ENCODE measurements at regions not wholly inside any gene's neighbourhood (a gene's known extent, or its start where the extent isn't known, plus 50 kb on each side); places are given as distances from the start of the nearest gene placed in this dataset.

DNA sequence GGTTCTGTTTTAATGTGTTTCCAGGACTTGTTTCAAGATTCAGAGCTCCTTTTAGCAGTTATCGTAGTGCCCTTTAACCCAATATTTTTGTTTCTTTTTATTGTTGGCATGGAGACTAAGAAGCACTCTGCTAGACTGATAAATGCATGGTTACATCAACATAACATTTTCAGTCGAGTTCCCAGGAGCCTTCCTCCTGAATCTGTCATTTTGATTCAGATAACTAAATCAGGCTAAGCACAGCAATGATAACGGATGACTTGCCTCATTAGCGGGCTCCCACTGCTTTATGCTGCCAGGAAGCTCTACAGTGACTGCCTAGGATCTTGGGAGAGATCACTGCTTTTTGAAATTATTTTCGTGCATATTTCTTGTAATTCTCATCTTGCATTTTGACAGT is 772.8 kb upstream of the GJE1 start:
- DNase-seq = no peak

- DNase-seq = no peak
Observed at GRCh38 chr6:141354191-141354955, 778.4 kb upstream of the GJE1 start.

GRCh38 chr6:141351721-141352120 is 781.0 kb upstream of the GJE1 start:
- DNase-seq = no peak

DNA sequence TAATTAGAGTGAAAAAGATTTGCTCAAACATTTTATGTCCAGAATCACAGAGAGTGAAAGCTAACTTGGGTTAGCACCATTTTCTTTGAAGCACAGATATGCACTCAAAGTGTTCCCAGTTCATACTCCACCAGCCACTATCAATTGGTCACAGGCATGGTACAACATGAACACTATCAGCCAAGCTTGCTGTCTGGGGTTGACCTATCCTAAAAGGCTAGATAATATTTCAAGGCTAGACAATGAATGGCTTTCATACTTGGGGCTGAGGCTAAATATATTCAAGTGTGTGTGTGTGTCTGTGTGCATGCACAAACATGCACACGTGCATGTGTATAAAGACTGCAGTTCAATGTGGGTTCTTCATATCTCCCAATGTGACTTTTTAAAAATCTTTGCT is 783.0 kb upstream of the GJE1 start:
- DNase-seq = no peak

DNA sequence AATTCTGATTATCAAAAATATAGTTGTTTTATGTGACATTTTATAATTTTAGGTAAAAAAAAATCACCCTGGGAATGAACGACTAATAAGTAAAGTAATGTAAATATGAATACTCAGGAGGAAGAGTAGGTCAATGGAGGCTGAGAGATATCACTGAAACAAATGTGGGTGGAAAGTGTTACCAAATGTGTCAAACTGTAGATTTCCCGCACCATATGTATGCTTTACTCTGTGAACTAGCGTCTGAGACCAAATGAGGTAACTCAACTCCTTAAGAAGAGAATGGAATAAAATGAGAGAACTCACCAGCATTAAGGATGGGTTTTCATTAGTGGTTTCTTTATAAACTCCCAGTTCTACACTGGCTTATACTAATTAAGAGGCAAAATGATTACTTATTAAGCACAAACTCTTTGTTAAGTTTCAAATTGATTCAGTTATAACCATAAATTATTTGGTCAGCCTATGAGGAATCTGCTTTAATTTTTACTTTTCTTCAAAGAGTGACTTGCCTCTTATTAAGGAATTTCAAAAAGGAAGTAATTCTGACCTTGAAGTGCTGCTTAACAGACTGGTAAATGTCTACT is 784.7 kb upstream of the GJE1 start:
- DNase-seq = no peak

- DNase-seq = no peak
Observed at GRCh38 chr6:141347086-141347485, 785.6 kb upstream of the GJE1 start.

GRCh38 chr6:141346535-141346934 is 786.2 kb upstream of the GJE1 start:
- DNase-seq = no peak

DNA sequence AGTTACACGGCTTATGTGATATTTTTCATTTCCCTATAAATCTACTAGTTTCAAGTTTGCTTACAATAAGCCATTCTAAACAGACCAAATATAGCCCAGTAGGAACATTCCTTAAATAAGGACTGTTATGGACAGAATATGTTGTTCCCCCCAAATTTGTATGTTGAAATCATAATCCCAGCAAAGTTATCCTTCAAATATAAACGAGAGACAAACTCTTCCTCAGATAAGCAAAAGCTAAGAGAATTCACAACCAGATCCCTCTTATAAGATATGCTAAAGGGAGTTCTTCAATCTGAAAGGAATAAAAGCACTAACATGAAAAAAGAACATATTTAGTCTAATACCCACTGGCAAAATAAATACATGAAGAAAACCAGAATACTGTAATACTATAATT is 795.5 kb upstream of the GJE1 start:
- DNase-seq = no peak

GRCh38 chr6:141335477-141336273 is 797.0 kb upstream of the GJE1 start:
- DNase-seq = no peak

GRCh38 chr6:141326925-141327324 is 805.8 kb upstream of the GJE1 start:
- no peak for DNase-seq

DNA sequence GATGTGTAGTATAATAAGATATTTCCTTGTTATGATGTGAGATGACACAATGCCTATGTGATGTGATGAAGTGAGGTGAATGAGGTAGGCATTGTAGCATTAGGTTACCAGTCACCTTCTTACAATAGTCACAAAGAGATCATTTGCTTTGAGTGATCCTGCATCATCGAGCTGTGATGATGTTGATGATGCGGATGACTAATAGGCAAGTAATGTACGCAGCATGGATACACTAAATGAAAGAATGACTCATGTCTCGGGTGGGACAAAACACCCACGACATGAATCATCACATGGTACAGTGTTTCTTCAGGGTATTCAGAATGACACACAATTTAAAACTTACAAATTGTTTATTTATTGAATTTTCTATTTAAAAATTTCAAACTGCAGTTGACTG is 806.3 kb upstream of the GJE1 start:
- DNase-seq = peak; percentile 28 to 64

GRCh38 chr6:141321493-141322347 is 811.0 kb upstream of the GJE1 start:
- no peak for DNase-seq

DNA sequence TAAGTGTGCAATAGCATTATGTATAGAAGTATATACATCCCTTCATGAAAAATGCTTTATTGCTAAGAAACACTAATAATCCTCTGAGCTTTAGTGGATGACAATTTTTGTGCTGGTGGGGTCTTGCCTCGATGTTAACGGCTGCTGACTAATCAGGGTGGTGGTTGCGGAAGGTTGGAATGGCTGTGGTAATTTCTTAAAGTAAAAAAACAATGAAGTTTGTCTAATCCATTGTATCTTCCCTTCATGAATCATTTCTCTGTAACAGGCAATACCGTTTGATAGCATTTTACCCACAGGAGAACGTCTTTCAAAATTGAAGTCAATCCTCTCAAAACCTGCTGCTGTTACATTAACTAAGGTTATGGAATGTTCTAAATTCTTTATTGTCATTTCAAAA is 816.5 kb upstream of the GJE1 start:
- DNase-seq = no peak

GRCh38 chr6:141313986-141314385 is 818.7 kb upstream of the GJE1 start:
- DNase-seq = no peak

DNA sequence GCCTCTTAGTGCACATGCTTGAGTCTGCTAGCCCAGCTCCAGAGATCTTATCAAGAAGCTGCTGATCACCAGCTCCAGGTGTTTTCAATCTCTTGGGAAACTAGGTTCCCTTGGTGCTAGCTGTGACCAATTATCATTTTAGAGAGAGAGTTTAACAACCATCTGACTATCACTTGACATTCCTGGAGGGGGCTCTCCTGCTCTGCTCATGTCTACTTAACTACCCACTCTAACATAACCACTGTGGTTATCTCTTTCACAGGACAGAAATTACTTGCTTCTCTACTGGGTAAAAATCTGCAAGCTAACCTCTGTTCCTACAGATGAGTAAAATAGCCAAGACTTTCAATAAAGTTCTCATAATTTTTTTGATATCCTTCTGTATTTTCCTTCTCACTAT is 823.4 kb upstream of the GJE1 start:
- DNase-seq = no peak

GRCh38 chr6:141307309-141307998 is 825.3 kb upstream of the GJE1 start:
- peak in 1 of 2 donors; percentile 35 for DNase-seq

- DNase-seq = no peak
Observed at GRCh38 chr6:141303907-141304306, 828.8 kb upstream of the GJE1 start.

GRCh38 chr6:141301779-141302178 is 830.9 kb upstream of the GJE1 start:
- DNase-seq = no peak

- no peak for DNase-seq
Observed at GRCh38 chr6:141290941-141291721, 841.6 kb upstream of the GJE1 start.

DNA sequence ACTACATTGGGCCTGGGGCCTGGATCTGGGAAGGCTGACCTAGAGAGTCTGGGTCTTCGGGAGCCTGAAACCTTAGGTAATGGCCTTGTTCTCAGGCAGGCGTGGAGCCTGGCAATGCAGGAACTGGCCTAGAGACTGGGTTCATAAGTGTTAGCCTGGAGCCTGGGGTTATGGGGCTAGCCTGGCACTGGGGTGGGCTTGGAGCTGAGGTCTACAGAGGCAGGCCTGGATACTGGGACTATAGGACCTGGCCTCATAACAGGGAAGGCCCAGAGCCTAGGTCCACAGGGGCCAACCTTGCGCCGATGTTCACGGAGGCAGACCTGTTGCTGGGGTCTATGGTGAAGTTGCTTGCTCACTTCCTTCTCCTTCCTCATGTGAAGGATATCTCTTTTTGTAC is 843.8 kb upstream of the GJE1 start:
- DNase-seq = no peak

GRCh38 chr6:141282263-141282662 is 850.5 kb upstream of the GJE1 start:
- DNase-seq = no peak

DNA sequence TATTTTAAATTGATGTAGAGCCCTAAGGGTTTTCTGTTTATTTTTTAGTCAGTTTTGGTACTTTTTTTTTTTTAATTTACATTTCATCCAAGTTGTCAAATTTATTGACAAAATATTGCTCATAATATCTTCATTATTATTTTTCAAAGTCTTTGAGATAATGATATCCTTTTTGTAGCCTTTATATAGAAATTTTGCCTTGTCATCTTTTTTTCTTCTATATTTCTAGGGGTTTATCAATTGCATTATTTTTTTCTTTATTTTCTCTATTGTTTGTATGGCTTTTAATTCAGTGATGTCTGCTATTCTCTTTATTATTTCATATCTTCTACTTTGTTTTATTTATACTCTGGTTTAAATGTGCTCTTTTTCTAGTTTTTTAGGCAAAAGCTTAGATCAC is 863.0 kb upstream of the GJE1 start:
- no peak for DNase-seq
